ENCODE measurements at regions not wholly inside any gene's neighbourhood (a gene's known extent, or its start where the extent isn't known, plus 50 kb on each side); places are given as distances from the start of the nearest gene placed in this dataset.

GRCh38 chr1:50358962-50359361 lies 64.3 kb downstream of the DMRTA2 start:
- DNase-seq (ENCODE audit: low read depth, low spot score), result no peak

DNA sequence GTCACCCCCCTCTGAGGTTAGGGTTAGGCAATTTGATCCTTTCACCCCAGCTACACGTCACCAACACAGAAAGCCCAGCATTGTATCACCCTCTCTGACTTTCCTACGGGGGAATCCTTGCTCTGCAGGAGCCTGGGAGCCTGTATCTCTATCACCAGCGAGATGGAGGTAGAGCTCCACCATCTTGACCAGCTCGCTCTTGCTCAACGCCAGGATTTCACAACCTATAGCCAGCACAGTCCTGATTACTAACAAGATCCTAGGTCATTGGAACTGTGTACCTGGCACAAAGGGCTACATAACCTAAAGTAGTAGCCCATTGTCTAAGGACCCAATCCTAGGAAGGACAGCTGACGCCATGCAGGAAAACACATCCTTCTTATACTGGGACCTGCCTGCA lies 66.1 kb downstream of the DMRTA2 start:
- H3K9me3 ChIP-seq (ENCODE audit: low read depth, low read length), result no peaks in the 10 kb centered on the region
- H3K9ac ChIP-seq (ENCODE audit: insufficient read length), result no peak overlapping the region
- no peak for DNase-seq (ENCODE audit: low read depth, low spot score)
- H3K36me3 ChIP-seq (ENCODE audit: insufficient read depth, low read length), result no peaks in the 10 kb centered on the region
- no peak overlapping the region for H3K4me3 ChIP-seq
- no peak for TF ChIP-seq EZH2 (IDR thresholded peaks at IDR 0.05)
- no peak for TF ChIP-seq FOXP2 (optimal IDR thresholded peaks at IDR 0.05; ENCODE audit: control extremely low read depth, extremely low read length, insufficient read depth)
- no peak for TF ChIP-seq POLR2AphosphoS5 (IDR thresholded peaks at IDR 0.05; ENCODE audit: borderline replicate concordance, low read depth, low read length)
- no peak overlapping the region for H3K27ac ChIP-seq

More at GRCh38 chr1:50358962-50359361, 64.3 kb downstream of the DMRTA2 start:
- no peak overlapping the region for H3K4me3 ChIP-seq
- H3K9me3 ChIP-seq (ENCODE audit: low read depth, low read length), result no peaks in the 10 kb centered on the region
- H3K36me3 ChIP-seq (ENCODE audit: insufficient read depth, low read length), result no peaks in the 10 kb centered on the region
- no peak for TF ChIP-seq FOXP2 (optimal IDR thresholded peaks at IDR 0.05; ENCODE audit: control extremely low read depth, extremely low read length, insufficient read depth)
- TF ChIP-seq POLR2AphosphoS5 (IDR thresholded peaks at IDR 0.05; ENCODE audit: borderline replicate concordance, low read depth, low read length), result no peak
- TF ChIP-seq EZH2 (IDR thresholded peaks at IDR 0.05), result no peak
- H3K27ac ChIP-seq, result no peak overlapping the region
- no peak overlapping the region for H3K9ac ChIP-seq (ENCODE audit: insufficient read length)

DNA sequence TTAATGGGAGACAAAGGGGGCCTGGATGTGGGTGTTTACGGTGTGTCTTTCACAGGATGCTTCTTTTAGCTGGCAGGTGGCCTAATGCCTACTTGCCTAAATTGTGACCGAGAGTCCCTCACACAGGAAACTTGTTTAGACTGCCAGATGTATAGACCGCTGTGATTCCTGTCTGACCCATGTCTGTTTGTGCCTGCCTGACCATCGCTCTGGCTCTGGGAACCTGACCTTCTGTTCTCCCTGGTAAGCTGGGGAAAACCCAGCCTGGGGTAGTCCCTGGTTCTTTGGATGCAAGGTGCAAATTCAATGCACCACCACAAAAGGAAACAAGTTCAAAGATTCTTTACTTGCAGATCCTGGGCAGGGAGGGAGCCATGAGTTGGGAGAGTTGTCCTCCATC lies 68.4 kb downstream of the DMRTA2 start:
- Histone ChIP-seq H3K9me3 (ENCODE audit: low read depth, low read length) (no peaks in the 10 kb centered on the region), H3K27ac (no peak overlapping the region), H3K36me3 (ENCODE audit: insufficient read depth, low read length) (no peaks in the 10 kb centered on the region), H3K4me3 (no peak overlapping the region), H3K9ac (ENCODE audit: insufficient read length) (no peak overlapping the region)
- TF ChIP-seq FOXP2 (optimal IDR thresholded peaks at IDR 0.05; ENCODE audit: control extremely low read depth, extremely low read length, insufficient read depth), result no peak
- no peak for TF ChIP-seq EZH2 (IDR thresholded peaks at IDR 0.05)
- no peak for TF ChIP-seq POLR2AphosphoS5 (IDR thresholded peaks at IDR 0.05; ENCODE audit: borderline replicate concordance, low read depth, low read length)
- DNase-seq (ENCODE audit: low read depth, low spot score), result no peak

DNA sequence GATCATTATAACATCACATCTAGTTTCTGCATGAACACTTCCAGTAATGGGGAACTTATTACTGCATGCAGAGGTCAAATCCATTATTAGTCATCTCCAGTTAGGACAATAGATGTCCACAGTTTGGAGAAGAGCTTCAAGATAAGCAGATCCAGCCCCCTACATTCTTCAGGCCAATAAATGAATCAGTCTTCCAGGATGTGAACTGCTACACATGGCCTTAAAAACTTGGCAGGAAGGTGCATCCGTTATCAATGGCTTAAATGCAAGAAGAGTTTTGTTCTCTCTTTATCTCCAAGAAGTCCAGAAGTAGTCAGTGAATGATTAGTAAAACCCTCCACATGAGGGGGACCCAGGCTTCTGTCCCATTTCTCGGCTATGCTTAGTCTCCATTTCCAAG lies 70.8 kb downstream of the DMRTA2 start:
- Histone ChIP-seq H3K9me3 (ENCODE audit: low read depth, low read length) (no peaks in the 10 kb centered on the region), H3K4me3 (no peak overlapping the region), H3K27ac (no peak overlapping the region), H3K9ac (ENCODE audit: insufficient read length) (no peak overlapping the region), H3K36me3 (ENCODE audit: insufficient read depth, low read length) (no peaks in the 10 kb centered on the region)
- DNase-seq (ENCODE audit: low read depth, low spot score), result no peak
- TF ChIP-seq POLR2AphosphoS5 (IDR thresholded peaks at IDR 0.05; ENCODE audit: borderline replicate concordance, low read depth, low read length) (no peak), FOXP2 (optimal IDR thresholded peaks at IDR 0.05; ENCODE audit: control extremely low read depth, extremely low read length, insufficient read depth) (no peak), EZH2 (IDR thresholded peaks at IDR 0.05) (no peak)

- H3K36me3 ChIP-seq (ENCODE audit: insufficient read depth, low read length), result no peaks in the 10 kb centered on the region
- H3K27ac ChIP-seq, result no peak overlapping the region
- TF ChIP-seq FOXP2 (optimal IDR thresholded peaks at IDR 0.05; ENCODE audit: control extremely low read depth, extremely low read length, insufficient read depth) (no peak), POLR2AphosphoS5 (IDR thresholded peaks at IDR 0.05; ENCODE audit: borderline replicate concordance, low read depth, low read length) (no peak), EZH2 (IDR thresholded peaks at IDR 0.05) (no peak)
- no peak overlapping the region for H3K9ac ChIP-seq (ENCODE audit: insufficient read length)
- DNase-seq (ENCODE audit: low read depth, low spot score), result no peak
- no peaks in the 10 kb centered on the region for H3K9me3 ChIP-seq (ENCODE audit: low read depth, low read length)
- no peak overlapping the region for H3K4me3 ChIP-seq
Observed at GRCh38 chr1:50350868-50351267, 72.4 kb downstream of the DMRTA2 start.

DNA sequence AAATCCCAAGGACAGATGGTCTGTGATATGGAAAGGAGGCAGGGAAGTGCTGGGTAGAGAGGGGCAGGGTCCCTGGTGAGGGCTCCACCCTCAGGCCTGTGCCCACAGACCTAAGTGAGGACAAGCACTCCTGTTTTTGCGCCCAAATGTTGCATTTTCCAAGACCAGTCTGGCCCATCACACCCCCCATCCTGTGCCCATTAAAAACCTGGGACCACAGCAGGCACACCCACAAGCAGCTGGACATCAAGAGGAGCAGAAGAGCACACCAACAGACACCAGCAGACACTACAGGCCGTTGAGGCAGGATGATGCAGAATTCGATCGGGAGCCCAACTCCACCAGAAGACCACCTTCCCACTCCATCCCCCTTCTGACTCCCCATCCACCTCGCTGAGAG lies 72.8 kb downstream of the DMRTA2 start:
- no peaks in the 10 kb centered on the region for H3K9me3 ChIP-seq (ENCODE audit: low read depth, low read length)
- no peak for TF ChIP-seq POLR2AphosphoS5 (IDR thresholded peaks at IDR 0.05; ENCODE audit: borderline replicate concordance, low read depth, low read length)
- TF ChIP-seq EZH2 (IDR thresholded peaks at IDR 0.05), result no peak
- TF ChIP-seq FOXP2 (optimal IDR thresholded peaks at IDR 0.05; ENCODE audit: control extremely low read depth, extremely low read length, insufficient read depth), result no peak

GRCh38 chr1:50349242-50349565 lies 74.0 kb downstream of the DMRTA2 start:
- no peak overlapping the region for H3K4me3 ChIP-seq
- no peak overlapping the region for H3K27ac ChIP-seq
- H3K9me3 ChIP-seq (ENCODE audit: low read depth, low read length), result no peaks in the 10 kb centered on the region
- no peaks in the 10 kb centered on the region for H3K36me3 ChIP-seq (ENCODE audit: insufficient read depth, low read length)
- H3K9ac ChIP-seq (ENCODE audit: insufficient read length), result peak overlapping the region; percentile 49
- TF ChIP-seq FOXP2 (optimal IDR thresholded peaks at IDR 0.05; ENCODE audit: control extremely low read depth, extremely low read length, insufficient read depth) (no peak), EZH2 (IDR thresholded peaks at IDR 0.05) (no peak), POLR2AphosphoS5 (IDR thresholded peaks at IDR 0.05; ENCODE audit: borderline replicate concordance, low read depth, low read length) (no peak)
- no peak for DNase-seq (ENCODE audit: low read depth, low spot score)

More for the DNA sequence above, 72.8 kb downstream of the DMRTA2 start:
- no peaks in the 10 kb centered on the region for H3K36me3 ChIP-seq (ENCODE audit: insufficient read depth, low read length)
- H3K4me3 ChIP-seq, result no peak overlapping the region
- H3K9ac ChIP-seq (ENCODE audit: insufficient read length), result no peak overlapping the region
- no peak overlapping the region for H3K27ac ChIP-seq
- no peak for DNase-seq (ENCODE audit: low read depth, low spot score)

DNA sequence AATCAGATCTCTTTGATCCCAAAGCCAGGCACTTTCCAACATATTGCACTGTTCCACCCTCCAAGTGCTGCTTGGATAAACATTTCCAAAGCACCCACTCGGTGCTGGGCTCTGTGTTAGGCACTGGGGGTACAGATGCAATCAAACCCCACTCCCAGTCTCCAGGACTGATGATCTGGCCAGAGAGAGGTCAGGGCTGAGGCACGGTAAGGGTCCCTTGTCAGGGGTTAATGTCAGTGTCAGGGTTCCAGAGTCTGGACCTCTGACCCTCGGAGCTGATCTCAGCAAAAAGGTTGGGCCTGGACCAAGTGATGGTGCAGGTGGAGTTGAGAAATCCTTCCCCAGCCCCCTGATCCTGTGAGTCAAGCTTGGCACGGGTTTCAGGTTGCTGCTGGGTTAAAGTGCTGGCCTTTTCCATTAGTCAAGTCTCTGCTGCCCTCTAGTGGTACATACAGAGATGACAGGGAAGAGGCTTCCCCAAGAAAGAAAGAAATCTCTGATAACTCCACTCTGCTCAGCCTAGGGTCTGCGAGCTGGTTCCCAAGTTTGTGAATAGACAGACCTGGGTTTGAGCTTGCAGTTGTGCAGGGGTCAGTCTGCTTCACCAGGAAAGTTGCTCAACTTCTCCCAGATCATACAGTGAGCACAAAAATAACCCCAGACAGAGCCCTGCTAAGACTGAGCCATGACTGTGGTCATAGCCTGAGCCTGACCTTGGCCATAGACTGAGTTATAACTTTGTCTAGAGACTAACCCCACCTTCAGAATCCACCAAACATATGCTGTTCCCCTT lies 74.6 kb downstream of the DMRTA2 start:
- peak; percentile 52 for DNase-seq (ENCODE audit: low read depth, low spot score)
- Histone ChIP-seq H3K27ac (no peak overlapping the region), H3K4me3 (no peak overlapping the region), H3K9me3 (ENCODE audit: low read depth, low read length) (no peaks in the 10 kb centered on the region), H3K36me3 (ENCODE audit: insufficient read depth, low read length) (no peaks in the 10 kb centered on the region), H3K9ac (ENCODE audit: insufficient read length) (peak overlapping the region; percentile 49)
- no peak for TF ChIP-seq EZH2 (IDR thresholded peaks at IDR 0.05)
- no peak for TF ChIP-seq POLR2AphosphoS5 (IDR thresholded peaks at IDR 0.05; ENCODE audit: borderline replicate concordance, low read depth, low read length)
- no peak for TF ChIP-seq FOXP2 (optimal IDR thresholded peaks at IDR 0.05; ENCODE audit: control extremely low read depth, extremely low read length, insufficient read depth)

DNA sequence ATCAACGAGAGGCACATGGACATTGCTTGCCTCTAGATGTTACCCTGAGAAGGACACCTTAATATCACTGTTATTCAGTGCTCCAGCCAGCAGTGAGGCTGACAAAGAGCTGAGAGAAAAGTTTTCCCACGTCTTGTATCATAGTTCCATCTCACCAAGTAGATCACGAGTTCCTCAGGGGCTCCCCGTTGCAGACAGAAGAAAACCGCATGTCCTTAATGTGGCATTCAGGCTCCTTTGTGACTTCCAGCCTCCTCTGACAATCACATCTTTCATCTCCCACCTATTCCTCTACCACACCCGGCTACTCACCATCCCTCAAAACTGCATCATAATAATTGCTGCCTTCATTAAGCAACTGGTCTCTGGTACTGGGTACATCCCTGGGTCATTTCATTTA lies 75.3 kb downstream of the DMRTA2 start:
- H3K9me3 ChIP-seq (ENCODE audit: low read depth, low read length), result no peaks in the 10 kb centered on the region
- no peak for DNase-seq (ENCODE audit: low read depth, low spot score)
- H3K4me3 ChIP-seq, result no peak overlapping the region
- H3K36me3 ChIP-seq (ENCODE audit: insufficient read depth, low read length), result no peaks in the 10 kb centered on the region
- no peak overlapping the region for H3K9ac ChIP-seq (ENCODE audit: insufficient read length)
- no peak for TF ChIP-seq POLR2AphosphoS5 (IDR thresholded peaks at IDR 0.05; ENCODE audit: borderline replicate concordance, low read depth, low read length)
- no peak for TF ChIP-seq EZH2 (IDR thresholded peaks at IDR 0.05)
- no peak for TF ChIP-seq FOXP2 (optimal IDR thresholded peaks at IDR 0.05; ENCODE audit: control extremely low read depth, extremely low read length, insufficient read depth)
- no peak overlapping the region for H3K27ac ChIP-seq

Data from SK-N-MC (cell line).